NCI-H2107 treated with DMSO at 0.1 percent for 48 hours (cell line): ENCODE measurements at regions not wholly inside any gene's neighbourhood (a gene's known extent, or its start where the extent isn't known, plus 50 kb on each side); places are given as distances from the start of the nearest gene placed in this dataset.

Experiments
- DNase-seq: peaks from one replicate; lab custom pipeline; 2025; ENCODE audit not compliant: unreplicated experiment; lab: John Stamatoyannopoulos, UW

DNA sequence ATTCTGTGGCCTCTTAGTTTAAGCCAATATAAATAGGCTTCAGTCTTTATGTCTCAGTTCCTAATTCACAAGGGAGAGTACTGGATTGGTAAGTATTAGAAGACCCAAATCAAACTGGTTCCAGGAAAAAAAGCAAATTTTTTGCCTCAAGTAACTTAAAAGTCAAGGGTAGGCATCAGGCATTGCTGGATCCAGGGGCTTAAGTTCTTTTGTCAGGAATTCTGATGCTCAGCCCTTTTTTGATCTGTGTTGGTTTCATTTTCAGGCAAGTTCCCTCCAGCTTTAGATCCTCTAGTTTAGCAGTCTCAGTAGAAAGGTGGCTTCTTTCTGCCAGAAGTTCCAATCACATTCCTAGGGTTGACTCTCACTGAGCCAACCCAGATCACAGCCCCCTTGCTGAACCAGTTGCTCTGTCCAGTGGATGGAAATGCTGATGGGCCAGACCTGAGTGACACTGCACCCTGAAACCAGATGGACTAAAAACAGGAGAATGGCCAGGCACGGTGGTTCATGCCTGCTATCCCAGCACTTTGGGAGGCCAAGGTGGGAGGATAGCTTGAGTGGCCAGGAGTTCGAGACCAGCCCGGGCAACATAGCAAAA, 253.5 kb downstream of the SHQ1 start:
- no peak for DNase-seq

DNA sequence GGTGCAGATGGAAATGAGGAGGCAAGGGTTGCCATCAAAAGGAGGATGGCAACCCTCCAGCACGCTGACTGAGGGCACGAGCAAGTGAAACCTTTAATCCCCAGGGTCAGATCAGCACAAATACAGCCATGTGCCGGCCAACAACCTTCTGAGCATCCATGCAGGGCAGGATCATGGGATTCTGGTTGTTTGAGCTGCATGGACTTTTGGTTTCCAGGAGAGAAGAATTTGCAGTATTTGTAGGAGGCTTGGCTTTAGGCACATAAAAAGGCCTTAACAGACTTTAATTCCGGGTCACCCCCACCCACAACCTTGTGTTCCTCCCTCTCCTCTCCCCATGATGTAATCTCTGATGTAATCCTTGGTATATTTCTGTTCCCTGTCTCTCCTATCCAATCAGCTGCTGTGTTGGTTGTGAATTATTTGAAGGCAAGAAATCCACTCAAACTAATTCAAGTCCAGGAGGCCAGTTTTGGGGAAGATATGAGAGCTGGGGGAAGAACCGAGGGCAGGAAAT, 254.3 kb downstream of the SHQ1 start:
- no peak for DNase-seq

DNA sequence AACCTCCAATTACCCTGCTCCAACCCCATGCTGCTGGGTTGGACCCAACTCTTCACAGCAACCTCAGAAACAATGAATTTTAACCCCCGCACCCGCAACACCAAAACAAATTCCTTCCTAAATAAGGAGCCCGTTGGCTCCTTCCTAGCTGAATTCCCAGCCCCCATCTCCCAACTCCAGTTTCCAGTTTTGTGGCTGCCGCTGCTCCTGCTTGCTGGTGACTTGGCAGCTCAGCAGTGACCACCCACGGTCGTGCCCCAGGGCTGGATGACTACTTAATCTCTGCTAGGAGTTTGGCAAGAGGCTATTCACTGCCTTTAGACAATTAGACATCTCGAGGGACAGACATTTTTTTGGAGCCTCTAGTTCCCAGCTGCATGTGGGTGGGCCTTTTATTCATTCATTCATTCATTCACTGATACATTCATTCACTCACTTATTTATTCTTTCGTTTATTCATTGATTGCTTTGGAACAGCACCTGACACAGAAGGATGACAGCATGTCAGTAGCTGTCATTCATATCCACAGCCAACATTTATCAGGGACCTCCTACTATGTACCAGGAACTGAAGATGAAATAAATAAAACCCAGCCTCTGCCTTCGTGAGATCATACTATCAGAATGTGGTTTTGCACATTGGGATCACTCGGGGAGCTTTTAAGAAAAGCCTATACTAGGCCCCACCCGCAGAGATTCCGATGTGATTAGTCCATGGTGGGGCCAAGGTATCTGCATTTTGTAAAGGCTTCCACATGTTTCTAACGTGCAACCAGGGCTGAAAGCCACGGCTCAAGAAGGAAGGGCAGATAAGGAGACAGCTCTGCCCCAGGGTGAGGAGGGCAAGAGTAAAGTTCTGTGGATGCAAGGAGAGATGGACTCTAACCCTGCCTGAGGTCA, 256.5 kb downstream of the SHQ1 start:
- DNase-seq, result no peak

DNA sequence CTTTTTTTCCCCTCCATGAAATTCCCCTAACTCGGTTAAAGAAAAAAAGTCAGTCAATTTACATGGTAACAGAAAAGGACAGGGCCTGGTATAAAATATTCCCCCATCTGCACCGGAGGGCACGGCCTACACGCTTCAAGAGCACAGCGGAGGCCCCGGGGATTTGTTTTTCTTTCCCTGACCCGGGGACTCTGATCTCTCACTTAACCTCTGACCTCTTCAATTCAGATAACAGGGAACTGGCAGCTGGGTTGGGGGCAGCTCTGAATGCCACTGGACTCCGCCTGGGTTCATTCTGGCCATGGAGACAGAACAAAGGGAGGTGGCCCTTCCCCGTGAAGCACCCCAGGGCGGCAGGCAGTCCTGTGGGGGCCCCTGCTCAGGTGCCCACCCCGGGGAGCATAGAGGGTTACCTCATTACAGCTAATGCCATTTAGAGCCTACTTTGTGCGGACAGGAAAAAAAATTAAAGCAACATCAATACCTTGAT, 257.5 kb downstream of the SHQ1 start:
- DNase-seq, result no peak

DNA sequence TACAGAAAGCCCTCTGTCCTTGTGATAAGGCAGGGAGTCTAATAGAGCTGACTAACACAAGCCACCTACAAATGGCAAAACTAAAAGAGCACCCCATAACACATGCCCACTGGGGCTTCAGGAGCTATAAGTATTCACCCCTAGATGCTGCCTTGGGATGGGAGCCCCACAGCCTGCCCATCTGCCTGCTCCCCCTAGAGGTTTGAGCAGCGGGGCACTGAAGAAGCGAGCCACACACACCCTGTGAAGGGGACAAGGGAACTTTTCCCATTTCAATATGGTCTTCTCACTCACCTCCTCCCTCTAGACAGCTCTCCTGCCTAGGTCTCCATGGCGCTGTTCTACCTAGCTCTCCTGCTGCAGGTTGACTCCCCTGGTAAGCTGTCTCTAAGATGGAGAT, 261.0 kb downstream of the SHQ1 start:
- no peak for DNase-seq

DNA sequence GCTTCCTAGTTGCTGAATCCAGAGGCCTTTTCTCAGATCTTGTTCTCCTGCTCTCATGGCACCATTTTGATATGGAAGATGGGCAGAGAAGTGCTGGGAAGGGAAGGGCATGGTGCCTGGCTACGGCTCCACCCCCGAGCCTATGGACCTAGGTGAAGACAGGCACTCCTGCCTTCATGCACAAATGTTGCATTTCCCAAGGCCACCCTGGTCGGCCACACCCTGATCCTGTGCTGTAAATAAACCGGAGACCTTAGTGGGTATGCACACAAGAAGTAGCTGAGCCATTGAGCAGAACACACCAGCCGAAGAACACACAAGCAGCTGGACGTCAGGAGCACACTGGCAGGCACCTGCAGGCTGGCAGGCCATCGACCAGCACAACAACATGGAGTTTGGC, 261.6 kb downstream of the SHQ1 start:
- no peak for DNase-seq

DNA sequence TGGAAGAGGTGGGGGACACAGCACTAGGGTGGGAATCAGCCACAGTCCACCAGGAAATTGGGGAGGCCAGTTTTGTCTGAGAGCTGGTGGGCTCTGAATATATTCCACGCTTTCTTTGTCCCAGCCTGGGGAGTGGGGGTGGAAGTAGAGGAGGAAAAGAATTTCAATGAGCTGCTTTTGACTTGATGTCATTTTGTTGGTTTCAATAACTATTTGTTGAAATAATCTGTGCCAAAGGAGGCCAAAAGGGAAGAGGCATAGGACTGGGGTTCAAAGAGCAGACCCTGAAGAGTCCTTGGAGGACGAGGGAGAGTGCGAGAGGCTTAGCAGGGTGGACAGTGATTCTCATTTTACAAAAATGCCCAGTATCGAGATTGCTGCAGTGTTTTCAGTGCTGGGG, 262.3 kb downstream of the SHQ1 start:
- DNase-seq, result no peak

DNA sequence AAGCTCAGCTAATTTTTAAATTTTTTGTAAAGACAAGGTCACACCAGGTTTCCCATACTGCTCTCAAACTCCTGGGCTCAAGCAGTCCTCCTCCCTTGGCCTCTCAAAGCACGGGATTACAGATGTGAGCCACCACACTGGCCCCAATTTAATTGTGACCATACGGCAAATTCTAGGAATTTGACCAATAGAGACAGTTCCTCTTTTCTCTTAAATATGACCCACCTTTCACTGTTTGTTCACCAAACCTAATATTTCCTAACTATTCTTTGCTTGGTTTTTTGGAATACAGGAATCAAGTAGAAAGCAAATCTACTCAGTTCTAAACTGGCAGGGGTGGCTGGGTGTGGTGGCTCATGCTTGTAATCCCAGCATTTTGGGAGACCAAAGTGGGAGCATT, 264.0 kb downstream of the SHQ1 start:
- DNase-seq, result no peak

DNA sequence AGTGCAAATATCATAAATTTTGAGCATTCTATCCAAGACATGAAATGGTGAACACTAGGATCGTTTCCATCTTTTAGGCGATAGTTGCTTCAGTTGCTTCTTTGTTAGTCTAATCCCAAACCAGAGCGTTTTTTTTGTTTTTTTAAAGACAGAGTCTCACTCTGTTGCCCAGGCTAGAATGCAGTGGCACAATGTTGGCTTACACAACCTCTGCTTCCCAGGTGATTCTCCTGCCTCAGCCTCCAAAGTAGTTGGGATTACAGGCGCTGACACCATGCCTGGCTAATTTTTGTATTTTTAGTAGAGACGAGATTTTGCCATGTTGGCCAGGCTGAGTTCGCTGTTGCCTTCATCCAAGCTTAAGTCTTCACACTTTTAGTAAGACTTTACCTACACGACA, 265.3 kb downstream of the SHQ1 start:
- no peak for DNase-seq

DNA sequence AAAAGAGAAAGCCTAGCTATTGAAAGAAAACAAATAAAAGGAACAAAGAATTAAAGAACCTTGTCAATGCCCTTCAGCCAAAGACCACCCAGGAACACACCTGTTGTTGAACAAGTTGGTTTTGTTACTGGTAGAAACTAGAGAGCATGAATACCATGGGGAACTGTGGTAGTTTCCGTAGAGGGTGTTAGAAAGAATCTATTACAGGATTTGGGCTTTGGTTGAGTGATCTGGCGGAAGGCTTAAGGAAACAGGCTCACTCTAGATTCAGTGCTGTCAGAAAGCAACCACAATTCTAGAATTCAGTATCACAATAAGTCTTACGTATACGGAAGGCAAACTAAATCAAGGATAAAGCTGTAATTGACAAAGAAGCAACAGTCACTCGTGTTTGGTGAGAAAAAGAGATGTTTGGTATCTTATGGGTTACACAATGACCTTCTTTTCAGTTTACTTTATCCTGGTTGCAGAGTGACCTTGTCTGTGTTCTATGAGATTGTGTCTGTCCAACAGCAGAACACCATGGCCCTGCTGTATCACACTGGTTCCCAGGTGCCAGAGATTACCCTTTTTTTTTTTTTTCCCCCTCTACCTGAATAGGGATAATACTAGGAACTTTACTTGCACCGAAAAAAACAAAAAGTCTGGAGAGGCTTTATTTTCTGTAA, 265.9 kb downstream of the SHQ1 start:
- no peak for DNase-seq

DNA sequence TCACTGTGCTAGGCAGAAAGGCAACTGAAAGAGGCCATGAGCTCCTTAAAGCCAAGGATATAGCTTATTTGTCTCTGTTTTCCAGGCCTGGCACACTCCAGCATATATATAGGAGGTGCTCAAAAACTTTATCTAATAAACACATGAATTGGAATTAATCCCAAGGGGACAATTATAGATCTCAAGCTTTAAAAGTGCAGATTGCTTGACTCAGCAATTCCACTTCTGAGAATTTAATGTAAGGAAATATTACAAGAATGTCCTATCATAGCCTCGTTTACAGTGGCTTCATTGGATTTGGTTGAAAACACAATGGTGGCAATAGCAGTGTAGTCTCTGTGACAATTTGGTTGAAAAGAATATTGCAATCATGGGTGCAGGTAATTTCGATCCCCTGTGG, 267.3 kb downstream of the SHQ1 start:
- no peak for DNase-seq

DNA sequence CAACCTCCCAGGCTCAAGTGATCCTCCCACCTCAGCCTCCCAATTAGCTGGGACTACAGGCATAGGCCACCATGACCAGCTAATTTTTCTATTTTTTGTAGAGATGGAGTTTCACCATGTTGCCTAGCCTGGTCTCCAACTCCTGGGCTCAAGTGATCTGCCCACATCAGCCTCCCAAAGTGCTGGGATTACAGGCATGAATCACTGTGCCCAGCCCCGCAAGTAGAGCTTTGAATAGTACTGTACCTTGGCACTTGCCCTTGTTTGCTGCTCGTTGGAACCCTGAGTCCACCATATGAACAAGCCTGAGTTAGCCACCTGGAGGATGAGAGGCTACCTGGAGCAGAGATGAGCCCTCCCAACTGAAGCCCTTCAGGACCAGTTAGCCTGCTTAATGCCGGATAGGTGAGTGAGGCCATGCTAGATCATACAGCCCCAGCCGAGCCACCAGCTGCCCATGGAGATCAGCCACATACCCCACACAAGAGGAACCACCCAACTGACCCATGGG, 267.9 kb downstream of the SHQ1 start:
- no peak for DNase-seq

DNA sequence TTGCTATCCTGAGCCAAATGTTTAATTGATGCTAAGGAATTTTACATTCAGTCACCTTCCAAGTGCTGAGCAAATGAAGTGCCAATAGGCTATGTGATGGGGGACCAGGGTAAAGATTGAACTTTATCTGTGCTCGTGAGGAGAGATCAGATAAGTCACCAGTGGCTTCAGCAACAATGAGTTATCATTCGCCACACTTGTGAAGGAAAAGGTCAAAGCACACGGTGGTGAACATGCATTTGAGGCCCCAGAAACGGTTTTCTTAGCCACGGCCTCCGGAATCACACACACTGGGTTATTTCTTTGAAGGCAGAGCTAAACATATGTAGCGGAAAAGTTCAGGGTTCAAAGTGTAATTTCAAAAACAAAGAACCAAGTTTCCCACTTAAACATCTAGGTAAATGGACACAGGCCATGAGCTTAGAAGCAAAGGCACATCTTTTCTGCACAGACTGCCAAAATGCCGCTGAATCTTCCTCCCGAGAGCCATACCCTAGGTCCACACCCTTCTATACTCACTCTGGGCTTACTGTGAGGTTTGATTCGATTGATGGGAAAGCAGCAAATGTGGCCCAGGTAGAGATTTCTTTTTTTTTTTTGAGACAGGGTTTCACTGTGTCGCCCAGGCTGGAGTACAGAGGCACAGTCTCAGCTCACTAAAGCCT, 268.5 kb downstream of the SHQ1 start:
- no peak for DNase-seq

DNA sequence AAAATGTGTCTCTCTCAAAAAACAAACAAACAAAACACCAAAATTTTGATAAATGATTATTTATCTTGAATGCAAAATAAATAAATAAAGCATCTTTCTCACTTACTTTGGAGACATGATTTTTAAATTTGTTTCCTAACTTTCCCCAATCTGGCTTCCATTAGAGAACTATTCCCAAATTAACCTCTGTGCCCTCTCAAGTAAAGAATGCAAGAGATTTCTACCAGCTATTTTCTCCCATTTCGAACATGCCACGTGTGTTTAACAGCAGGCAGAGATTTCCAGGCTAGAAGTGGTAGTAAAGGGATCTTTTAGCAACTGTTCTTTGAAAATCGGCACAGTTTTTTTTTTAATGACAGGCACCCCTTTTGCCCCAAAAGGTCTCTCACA, 269.1 kb downstream of the SHQ1 start:
- DNase-seq, result no peak

DNA sequence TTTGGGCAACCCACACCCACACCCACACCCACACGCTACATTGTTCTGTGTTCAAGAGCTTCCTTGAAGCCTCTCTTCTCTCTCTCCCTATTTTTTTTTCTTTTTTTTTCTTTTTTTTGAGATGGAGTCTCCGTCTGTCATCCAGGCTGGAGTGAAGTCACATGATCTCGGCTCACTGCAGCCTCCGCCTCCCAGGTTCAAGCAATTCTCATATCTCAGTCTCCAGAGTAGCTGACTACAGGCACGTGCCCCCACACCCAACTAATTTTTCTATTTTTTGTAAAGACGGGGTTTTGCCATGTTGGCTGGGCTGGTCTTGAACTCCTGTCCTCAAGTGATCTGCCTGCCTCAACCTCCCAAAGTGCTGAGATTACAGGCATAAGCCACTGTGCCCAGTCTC, 271.1 kb downstream of the SHQ1 start:
- no peak for DNase-seq

DNA sequence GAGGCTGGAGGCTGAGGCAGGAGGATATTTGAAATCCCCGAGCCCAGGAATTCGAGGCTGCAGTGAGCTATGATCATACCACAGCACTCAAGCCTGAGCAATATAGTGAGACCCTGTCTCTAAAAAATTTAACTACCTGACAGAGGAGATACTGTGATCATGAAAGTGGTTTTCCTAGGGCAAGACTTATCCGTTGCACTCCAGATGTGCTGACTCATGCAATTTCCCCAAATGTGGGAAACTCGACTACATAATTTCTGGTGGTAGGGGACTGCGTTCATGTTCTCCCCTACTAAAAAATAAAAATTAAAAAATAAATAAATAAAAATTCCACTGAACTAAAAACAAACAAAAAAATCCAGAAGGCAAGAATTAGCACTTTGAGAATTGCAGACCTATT, 271.7 kb downstream of the SHQ1 start:
- no peak for DNase-seq

DNA sequence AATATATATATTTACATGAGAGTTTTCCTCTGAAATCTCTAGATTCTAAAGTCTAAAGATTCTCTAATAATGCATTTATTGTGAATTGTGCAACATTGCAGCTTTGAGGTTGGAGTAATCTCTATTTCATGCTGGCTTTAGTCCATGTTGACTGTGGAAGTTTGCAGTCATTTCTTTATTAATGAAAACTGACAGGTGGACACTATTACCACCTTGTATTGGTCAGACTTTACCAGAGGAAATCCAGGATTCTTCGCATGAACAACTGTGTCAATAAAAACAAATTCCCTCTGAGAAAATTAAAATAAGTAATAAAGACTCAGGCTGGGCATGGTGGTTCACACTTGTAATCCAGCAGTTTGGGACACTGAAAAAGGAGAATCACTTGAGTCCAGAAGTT, 274.1 kb downstream of the SHQ1 start:
- DNase-seq, result no peak

DNA sequence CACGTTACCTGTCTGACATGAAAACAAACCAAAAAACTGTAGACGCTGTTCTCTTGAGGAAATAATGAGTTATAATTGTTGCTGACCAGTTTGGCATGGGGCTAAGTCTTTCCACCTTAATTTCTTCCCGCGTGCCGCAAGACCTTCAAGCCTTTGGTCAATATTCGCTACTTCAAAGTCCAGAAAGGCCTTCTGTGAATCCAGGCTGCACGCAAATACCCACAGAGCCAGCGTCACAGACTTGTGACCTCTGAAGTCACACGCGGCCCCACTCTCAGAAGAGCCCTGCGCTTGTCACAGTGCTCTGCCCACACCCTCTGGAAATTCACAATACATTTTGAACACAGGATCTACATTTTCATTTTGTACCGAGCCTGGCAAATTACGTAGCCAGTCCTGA, 275.2 kb downstream of the SHQ1 start:
- DNase-seq, result no peak

DNA sequence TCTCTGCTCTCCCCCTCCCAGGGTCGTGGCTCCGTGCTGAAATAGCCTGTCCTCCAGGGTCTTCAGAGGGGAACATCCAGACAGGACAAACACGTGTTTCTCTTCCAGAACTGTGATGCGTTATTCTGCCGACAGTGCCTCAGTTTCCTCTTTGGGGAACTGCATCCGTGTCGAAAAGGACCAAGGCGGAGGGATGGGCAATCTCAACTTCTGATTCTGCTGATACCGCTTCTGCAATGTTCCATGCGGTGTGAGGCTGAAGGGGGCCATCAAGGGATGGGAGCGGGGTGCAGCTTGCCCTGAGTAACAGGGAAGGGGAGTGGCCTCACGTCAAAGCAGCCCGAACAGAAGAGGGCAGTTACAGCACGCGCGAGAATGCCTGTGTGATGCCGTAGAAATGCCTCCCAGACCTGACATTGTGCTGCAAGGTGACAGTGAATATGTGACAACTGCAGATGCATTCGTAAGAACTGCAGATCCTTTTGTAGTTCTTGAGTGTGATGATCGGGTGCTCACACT, 275.7 kb downstream of the SHQ1 start:
- no peak for DNase-seq

DNA sequence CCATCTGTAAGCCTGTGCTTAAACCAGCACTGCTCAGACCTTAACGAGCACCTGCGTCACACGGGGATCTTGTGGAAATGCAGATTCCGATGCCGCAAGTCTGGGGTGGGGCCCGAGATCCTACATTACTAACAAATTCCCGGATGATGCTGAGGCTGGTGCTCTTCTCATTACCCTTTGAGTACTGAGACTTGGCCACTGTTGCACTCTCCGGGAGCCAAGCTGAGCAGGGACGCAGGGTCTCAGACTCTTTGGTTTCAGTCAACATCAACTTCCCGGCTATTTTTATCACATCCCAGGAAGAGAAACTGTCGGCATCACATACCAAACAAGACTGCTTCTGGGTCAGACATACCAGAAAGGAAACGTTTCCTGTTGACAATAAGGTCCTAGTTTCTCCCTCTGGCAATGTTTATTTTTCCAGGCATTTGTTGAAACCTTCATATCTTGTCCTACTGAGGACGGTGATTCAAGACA, 276.6 kb downstream of the SHQ1 start:
- no peak for DNase-seq

DNA sequence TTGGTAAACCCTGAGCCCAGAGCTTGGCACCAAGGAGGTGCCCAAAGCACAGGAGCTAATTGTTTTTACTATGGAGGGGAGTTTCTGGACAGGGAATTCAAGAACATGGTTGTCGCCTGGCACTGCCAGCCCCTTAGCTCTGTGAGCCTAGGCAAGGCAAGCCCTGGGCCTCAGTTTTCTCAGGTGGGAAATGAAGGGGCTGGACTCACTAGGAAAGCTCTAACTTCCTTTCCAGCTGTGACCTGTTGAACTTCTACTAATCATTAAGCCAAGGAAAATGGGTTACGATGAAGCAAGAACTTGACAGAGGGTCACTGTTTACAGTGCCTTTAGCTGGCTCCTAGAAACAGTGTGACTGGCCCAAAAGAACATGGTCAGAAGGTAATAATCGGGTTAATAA, 277.2 kb downstream of the SHQ1 start:
- no peak for DNase-seq
